ENCODE measurements at regions not wholly inside any gene's neighbourhood (a gene's known extent, or its start where the extent isn't known, plus 50 kb on each side); places are given as distances from the start of the nearest gene placed in this dataset.
"Not testable (repeated sequence)": the region's sequence is repeated elsewhere in the genome, so short reads cannot be mapped to it uniquely, and the experiment has no call there.

GRCh38 chr5:39657943-39658342, 233.2 kb upstream of the DAB2 start:
- DNase-seq (ENCODE audit: low spot score): no peak
- Histone ChIP-seq H3K36me3 (ENCODE audit: insufficient read depth, low read length, poor library complexity, severe bottlenecking) (no peaks in the 10 kb centered on the region), H3K27me3 (replicated peaks; ENCODE audit: insufficient read depth, low read depth, low read length, poor library complexity) (peaks cover 25% of the 10 kb centered on the region), H3K9me3 (ENCODE audit: low read depth, low read length, poor library complexity, severe bottlenecking) (no peaks in the 10 kb centered on the region), H3K27ac (ENCODE audit: low read depth, low read length, poor library complexity, severe bottlenecking) (no peak overlapping the region), H3K4me1 (ENCODE audit: insufficient read depth, low read length, poor library complexity, severe bottlenecking) (no peaks in the 10 kb centered on the region), H3K4me3 (ENCODE audit: low read depth, low read length, poor library complexity, severe bottlenecking) (no peak overlapping the region)
- CTCF ChIA-PET: no interaction called here
- POLR2A ChIA-PET (ENCODE audit: low non-redundant PET): no interaction called here
- intact Hi-C loops (cut with micrococcal nuclease; ENCODE audit: unreplicated experiment): no loop called here
- no TSS peak for BruUV-seq (replicated peaks)
- TF ChIP-seq CTCF (conservative IDR thresholded peaks at IDR 0.05; ENCODE audit: low read depth, low read length): no peak
- no peak for TF ChIP-seq EZH2 (IDR thresholded peaks at IDR 0.05; ENCODE audit: borderline replicate concordance, low read depth, low read length, poor library complexity, severe bottlenecking)

- BruUV-seq (replicated peaks): no TSS peak
- Histone ChIP-seq H3K4me1 (ENCODE audit: insufficient read depth, low read length, poor library complexity, severe bottlenecking) (no peaks in the 10 kb centered on the region), H3K4me3 (ENCODE audit: low read depth, low read length, poor library complexity, severe bottlenecking) (no peak overlapping the region), H3K9me3 (ENCODE audit: low read depth, low read length, poor library complexity, severe bottlenecking) (no peaks in the 10 kb centered on the region), H3K36me3 (ENCODE audit: insufficient read depth, low read length, poor library complexity, severe bottlenecking) (no peaks in the 10 kb centered on the region), H3K27me3 (replicated peaks; ENCODE audit: insufficient read depth, low read depth, low read length, poor library complexity) (peaks cover 25% of the 10 kb centered on the region), H3K27ac (ENCODE audit: low read depth, low read length, poor library complexity, severe bottlenecking) (no peak overlapping the region)
- intact Hi-C loops (cut with micrococcal nuclease; ENCODE audit: unreplicated experiment): no loop called here
- no peak for DNase-seq (ENCODE audit: low spot score)
- no peak for TF ChIP-seq EZH2 (IDR thresholded peaks at IDR 0.05; ENCODE audit: borderline replicate concordance, low read depth, low read length, poor library complexity, severe bottlenecking)
- TF ChIP-seq CTCF (conservative IDR thresholded peaks at IDR 0.05; ENCODE audit: low read depth, low read length): no peak
- CTCF ChIA-PET: no interaction called here
- POLR2A ChIA-PET (ENCODE audit: low non-redundant PET): no interaction called here
Measured at GRCh38 chr5:39656600-39656999, 231.8 kb upstream of the DAB2 start.

GRCh38 chr5:39654715-39655114, 229.9 kb upstream of the DAB2 start:
- Histone ChIP-seq H3K27me3 (replicated peaks; ENCODE audit: insufficient read depth, low read depth, low read length, poor library complexity) (peaks cover 25% of the 10 kb centered on the region), H3K36me3 (ENCODE audit: insufficient read depth, low read length, poor library complexity, severe bottlenecking) (no peaks in the 10 kb centered on the region), H3K4me1 (ENCODE audit: insufficient read depth, low read length, poor library complexity, severe bottlenecking) (no peaks in the 10 kb centered on the region), H3K4me3 (ENCODE audit: low read depth, low read length, poor library complexity, severe bottlenecking) (no peak overlapping the region), H3K27ac (ENCODE audit: low read depth, low read length, poor library complexity, severe bottlenecking) (no peak overlapping the region), H3K9me3 (ENCODE audit: low read depth, low read length, poor library complexity, severe bottlenecking) (no peaks in the 10 kb centered on the region)
- CTCF ChIA-PET: no interaction called here
- no peak for DNase-seq (ENCODE audit: low spot score)
- no peak for TF ChIP-seq EZH2 (IDR thresholded peaks at IDR 0.05; ENCODE audit: borderline replicate concordance, low read depth, low read length, poor library complexity, severe bottlenecking)
- no peak for TF ChIP-seq CTCF (conservative IDR thresholded peaks at IDR 0.05; ENCODE audit: low read depth, low read length)
- POLR2A ChIA-PET (ENCODE audit: low non-redundant PET): interaction anchor here (0.6 kb wide), 1 partner anchor 257 kb away, joined by 3 read pairs; no protein-coding TSS in a partner anchor
- no TSS peak for BruUV-seq (replicated peaks)
- intact Hi-C loops (cut with micrococcal nuclease; ENCODE audit: unreplicated experiment): no loop called here

- DNase-seq (ENCODE audit: low spot score); BruUV-seq (replicated peaks); CTCF ChIA-PET; H3K9me3 ChIP-seq (ENCODE audit: low read depth, low read length, poor library complexity, severe bottlenecking); H3K36me3 ChIP-seq (ENCODE audit: insufficient read depth, low read length, poor library complexity, severe bottlenecking); H3K27ac ChIP-seq (ENCODE audit: low read depth, low read length, poor library complexity, severe bottlenecking); H3K4me1 ChIP-seq (ENCODE audit: insufficient read depth, low read length, poor library complexity, severe bottlenecking); intact Hi-C loops (cut with micrococcal nuclease; ENCODE audit: unreplicated experiment); POLR2A ChIA-PET (ENCODE audit: low non-redundant PET); H3K4me3 ChIP-seq (ENCODE audit: low read depth, low read length, poor library complexity, severe bottlenecking): not testable (repeated sequence)
- H3K27me3 ChIP-seq (replicated peaks; ENCODE audit: insufficient read depth, low read depth, low read length, poor library complexity): peaks cover 20% of the 10 kb centered on the region
Measured at GRCh38 chr5:39652481-39652880, 227.7 kb upstream of the DAB2 start.

Measured in A673 (cell line).